ENCODE measurements at regions not wholly inside any gene's neighbourhood (a gene's known extent, or its start where the extent isn't known, plus 50 kb on each side); places are given as distances from the start of the nearest gene placed in this dataset.

DNA sequence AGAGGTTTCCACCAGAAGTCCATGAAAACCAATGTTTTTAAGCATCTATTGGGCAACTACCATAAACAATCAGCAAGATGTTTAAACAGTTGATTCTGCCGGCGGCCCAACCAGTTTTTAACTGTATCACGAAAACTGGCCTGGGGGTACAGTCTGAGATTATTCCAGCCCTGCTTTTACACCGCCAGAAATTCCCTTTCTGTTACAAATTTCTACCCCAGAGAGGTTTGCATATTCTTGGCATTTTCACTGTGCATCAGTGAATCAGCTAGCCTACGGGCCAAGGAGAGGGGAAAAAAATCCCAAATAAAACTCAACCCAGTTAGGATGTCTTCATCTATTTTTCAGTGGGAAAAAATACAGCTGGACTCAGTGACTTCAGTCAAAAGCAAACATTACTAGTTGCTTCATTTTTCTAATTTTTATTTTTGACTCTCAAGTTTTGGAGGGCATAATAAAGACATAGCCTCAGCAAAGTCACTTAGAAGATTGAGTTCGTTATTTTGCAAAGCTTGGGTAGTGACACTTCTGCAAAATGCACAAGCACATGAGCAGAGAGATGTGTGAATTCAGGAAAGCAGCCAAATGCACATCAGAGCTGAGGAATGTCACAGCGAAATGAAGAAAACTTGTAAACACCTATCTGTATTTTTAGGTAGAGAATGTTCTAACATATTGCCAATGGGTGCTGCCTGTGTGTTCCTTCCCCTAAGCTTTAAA lies 167.8 kb upstream of the GK2 start:
- TF ChIP-seq, protein P1, sequence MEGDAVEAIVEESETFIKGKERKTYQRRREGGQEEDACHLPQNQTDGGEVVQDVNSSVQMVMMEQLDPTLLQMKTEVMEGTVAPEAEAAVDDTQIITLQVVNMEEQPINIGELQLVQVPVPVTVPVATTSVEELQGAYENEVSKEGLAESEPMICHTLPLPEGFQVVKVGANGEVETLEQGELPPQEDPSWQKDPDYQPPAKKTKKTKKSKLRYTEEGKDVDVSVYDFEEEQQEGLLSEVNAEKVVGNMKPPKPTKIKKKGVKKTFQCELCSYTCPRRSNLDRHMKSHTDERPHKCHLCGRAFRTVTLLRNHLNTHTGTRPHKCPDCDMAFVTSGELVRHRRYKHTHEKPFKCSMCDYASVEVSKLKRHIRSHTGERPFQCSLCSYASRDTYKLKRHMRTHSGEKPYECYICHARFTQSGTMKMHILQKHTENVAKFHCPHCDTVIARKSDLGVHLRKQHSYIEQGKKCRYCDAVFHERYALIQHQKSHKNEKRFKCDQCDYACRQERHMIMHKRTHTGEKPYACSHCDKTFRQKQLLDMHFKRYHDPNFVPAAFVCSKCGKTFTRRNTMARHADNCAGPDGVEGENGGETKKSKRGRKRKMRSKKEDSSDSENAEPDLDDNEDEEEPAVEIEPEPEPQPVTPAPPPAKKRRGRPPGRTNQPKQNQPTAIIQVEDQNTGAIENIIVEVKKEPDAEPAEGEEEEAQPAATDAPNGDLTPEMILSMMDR (IDR thresholded peaks at IDR 0.05) = no peak
- no peak for TF ChIP-seq ZFX (IDR thresholded peaks at IDR 0.05; ENCODE audit: borderline replicate concordance)
